Tibial nerve (tissue), 3 donors: ENCODE measurements at regions not wholly inside any gene's neighbourhood (a gene's known extent, or its start where the extent isn't known, plus 50 kb on each side); places are given as distances from the start of the nearest gene placed in this dataset.

Experiments used
- EP300 ChIP-seq, 2 donors: sonication (generic); formaldehyde crosslinking; IDR thresholded peaks; one replicate each; pipeline ENCODE4 v1.6.1; 2017; ENCODE audit warnings: antibody characterized with exemption in 2 of 2, mild to moderate bottlenecking in 1 of 2
- POLR2A ChIP-seq, 2 donors: fragments of 450-650 bp; IDR thresholded peaks; one replicate each; pipeline ENCODE4 v1.6.1; 2017; ENCODE audit warnings: antibody characterized with exemption in 2 of 2, mild to moderate bottlenecking in 2 of 2, moderate library complexity in 2 of 2

- TF ChIP-seq POLR2A (IDR thresholded peaks at IDR 0.05) (no peak), EP300 (IDR thresholded peaks at IDR 0.05) (peak in 1 of 2 donors; percentile 86)
Measured at GRCh38 chr10:58963723-58964124, 212.7 kb upstream of the PHYHIPL start.
